ENCODE measurements at regions not wholly inside any gene's neighbourhood (a gene's known extent, or its start where the extent isn't known, plus 50 kb on each side); places are given as distances from the start of the nearest gene placed in this dataset.

GRCh38 chr6:30396833-30397479 lies 52.0 kb downstream of the RPP21 start:
- peak; percentile 94 for DNase-seq

GRCh38 chr6:30397697-30398096 lies 52.7 kb downstream of the RPP21 start:
- no peak for DNase-seq

GRCh38 chr6:30399390-30400058 lies 54.6 kb downstream of the RPP21 start:
- DNase-seq = no peak

- no peak for DNase-seq
These were observed 61.0 kb downstream of the RPP21 start for GRCh38 chr6:30405934-30406333.

- DNase-seq = no peak
These were observed 64.2 kb downstream of the RPP21 start for GRCh38 chr6:30409184-30409583.

- peak; percentile 86 for DNase-seq
These were observed 66.7 kb downstream of the RPP21 start for GRCh38 chr6:30411515-30412207.

GRCh38 chr6:30418448-30418847 lies 70.9 kb upstream of the HLA-E start:
- no peak for DNase-seq

- no peak for DNase-seq
These were observed 64.8 kb upstream of the HLA-E start for GRCh38 chr6:30424549-30424948.

Data from activated effector memory CD4-positive, alpha-beta T cell treated with anti-CD3 and anti-CD28 coated beads, Interleukin-2, amount 50 U/mL, for 16 hours (primary cell).